ENCODE measurements at regions not wholly inside any gene's neighbourhood (a gene's known extent, or its start where the extent isn't known, plus 50 kb on each side); places are given as distances from the start of the nearest gene placed in this dataset.

- TF ChIP-seq GATA2 (IDR thresholded peaks at IDR 0.05; ENCODE audit: low read depth, low read length) (no peak), GATA3 (IDR thresholded peaks at IDR 0.05; ENCODE audit: low read depth, low read length) (no peak)
These were observed 711.0 kb downstream of the C4orf33 start for GRCh38 chr4:129806986-129807385.
